ENCODE measurements at regions not wholly inside any gene's neighbourhood (a gene's known extent, or its start where the extent isn't known, plus 50 kb on each side); places are given as distances from the start of the nearest gene placed in this dataset.
"Not testable (repeated sequence)": the region's sequence is repeated elsewhere in the genome, so short reads cannot be mapped to it uniquely, and the experiment has no call there.

DNA sequence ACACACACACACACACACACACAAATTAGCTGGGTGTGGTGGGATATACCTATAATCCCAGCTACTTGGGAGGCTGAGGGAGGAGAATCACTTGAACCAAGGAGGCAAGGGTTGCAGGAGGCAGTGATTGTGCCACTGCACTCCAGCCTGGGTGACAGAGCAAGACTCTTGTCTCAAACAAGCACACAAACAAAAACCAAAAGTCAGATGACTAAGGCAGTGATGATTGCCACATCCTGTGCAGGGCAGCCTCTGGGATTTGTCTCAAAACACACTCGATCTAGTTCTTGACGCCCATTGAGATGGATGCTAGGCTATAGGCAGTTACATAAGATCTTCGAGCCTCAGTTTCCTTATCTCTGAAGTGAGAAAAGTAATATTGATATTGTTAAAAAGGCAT, 183.1 kb upstream of the NOTCH2NLA start:
- not testable (repeated sequence) for DNase-seq (ENCODE audit: low read depth)

DNA sequence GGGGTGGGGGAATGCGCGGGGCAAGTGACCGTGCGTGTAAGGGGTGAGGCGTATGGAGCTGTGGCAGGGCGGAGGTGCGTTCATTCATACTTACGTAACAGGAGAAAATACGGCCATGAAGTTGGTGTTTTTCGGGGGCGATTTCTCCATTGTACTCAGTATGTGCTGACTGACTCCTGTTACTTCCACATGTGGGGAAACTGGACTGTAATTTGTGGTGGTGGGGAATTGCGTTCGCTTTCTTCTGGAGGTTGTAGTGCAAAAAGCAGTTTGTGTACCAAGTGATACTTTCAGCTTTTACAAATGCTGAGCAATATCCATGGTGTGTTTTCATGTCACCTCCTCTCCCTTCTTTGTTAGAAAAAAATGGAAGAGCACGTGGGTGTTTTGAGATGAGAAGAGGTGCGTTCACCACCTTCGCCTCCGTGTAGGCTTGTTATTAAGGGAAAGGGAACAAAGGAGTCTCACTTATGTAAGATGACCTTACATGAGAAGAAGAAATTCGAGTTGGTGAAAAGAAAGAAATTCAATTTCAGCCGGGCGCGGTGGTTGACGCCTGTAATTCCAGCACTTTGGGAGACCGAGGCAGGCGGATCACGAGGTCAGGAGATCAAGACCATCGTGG, 181.1 kb upstream of the NOTCH2NLA start:
- not testable (repeated sequence) for DNase-seq (ENCODE audit: low read depth)

DNA sequence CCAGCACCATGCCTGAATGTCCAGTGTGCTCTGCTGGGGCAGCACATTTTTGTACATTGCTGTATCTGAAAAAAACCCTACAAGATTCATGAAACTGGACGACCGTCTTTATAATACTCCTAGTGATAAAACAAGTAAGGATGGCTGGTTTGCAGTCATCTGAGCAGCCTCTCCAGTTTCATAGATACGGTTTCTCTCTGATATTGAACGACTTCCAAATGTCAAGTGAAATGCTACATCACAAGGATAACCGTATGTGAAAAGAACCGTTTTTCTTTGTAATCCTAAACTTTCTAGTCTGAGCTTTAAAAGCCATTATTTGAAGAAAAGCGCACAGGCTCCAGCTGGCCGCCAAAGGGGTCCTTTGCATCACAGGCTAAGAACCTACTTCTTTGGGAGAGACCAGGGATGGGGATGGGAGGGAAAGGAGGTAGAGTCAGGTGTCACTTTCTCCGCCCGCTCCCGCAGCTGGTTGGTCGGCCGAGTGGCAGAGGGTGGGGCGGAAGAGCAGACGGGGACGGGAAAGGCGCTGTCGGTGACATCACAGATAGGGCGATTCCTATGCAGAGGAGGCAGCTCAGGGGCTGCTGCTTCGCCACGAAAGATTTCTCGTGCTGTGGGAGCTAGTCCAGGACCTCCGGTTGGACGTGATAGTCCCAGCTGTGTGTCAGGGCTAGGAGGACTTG, 180.4 kb upstream of the NOTCH2NLA start:
- DNase-seq (ENCODE audit: low read depth) = not testable (repeated sequence)

DNA sequence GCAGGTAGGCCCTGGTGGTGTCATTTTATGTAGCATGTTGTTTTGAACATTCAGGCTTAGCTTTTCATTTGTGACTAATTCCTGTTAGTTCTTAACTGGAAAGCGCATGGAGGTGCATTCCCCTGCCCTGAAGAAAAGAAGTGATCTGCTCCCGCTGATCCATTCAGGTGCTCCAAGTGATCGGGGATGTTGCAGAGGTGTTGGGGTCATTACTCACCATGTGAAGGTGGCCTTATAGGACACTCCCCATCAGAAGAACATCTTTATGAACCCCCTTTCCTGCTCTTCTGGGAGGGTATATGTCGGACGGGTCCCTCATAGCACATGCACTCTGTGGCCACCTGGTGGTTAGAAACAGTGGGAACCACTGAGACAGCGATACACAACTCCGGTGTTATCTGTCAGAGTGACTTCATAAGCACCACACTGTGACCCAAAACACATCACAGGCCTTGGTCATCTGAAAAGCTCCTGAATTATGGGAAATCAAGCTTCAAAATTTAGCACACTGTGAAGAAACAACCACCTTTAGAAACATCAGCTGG, 172.5 kb upstream of the NOTCH2NLA start:
- DNase-seq (ENCODE audit: low read depth) = not testable (repeated sequence)

DNA sequence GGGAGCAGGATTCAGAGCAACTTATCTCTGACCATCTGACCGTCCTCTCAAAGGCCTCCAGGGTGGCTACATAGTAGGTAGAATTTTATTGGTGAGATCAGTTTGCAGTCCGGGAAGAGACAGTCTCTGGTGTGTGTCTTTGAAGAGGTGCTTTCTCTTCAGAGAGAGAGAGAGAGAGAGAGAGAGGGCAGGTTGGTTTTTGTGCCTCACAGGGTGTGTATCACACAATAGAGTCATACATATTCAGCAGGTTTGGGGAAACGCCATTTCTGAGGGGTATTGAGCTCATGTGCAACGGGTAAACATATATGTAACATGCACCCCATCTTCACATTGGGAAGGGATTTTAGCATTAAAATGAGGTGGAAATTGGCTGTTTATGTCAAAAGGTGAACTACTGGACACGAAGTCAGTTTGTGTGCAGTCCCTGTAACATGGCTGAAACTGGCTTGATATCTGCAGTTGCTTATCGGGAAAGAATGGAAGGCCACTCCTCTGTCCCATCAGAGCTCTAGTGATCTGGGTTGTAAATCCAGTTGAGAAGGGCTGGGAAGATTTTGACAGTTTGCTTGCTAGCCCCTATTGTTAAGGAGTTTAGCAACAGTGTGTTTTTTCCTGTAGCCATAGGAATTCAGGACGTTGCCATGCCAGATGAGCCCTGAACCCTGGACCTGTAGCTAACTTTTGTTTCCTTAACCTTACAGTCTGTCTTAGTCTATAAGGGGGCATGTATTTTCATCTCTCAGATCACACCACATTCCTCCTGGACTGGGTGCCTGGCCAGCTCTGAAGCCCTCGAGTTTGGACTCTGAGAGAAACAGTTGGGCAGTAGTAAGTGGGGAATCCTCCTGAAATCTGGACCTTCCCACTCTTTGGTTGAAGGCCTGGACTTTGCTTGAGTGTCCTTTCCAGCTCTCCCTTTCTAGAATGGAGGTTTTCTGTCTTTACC, 171.6 kb upstream of the NOTCH2NLA start:
- not testable (repeated sequence) for DNase-seq (ENCODE audit: low read depth)

DNA sequence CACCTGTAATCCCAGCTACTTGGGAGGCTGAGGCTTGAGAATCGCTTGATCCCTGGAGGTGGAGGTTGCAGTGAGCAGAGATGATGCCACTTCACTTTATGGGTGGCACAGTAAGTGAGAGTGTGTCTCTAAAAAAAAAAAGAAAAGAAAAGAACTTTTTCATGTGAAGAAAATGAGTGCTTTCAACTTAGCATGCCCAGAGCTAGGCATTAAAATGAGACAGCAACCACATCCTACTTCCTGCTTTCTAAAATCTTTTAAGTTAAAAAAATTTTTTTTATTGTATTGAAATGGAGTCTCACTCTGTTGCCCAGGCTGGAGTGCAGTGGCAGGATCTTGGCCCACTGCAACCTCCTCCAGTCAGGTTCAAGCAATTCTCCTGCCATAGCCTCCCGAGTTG, 170.4 kb upstream of the NOTCH2NLA start:
- DNase-seq (ENCODE audit: low read depth) = not testable (repeated sequence)

DNA sequence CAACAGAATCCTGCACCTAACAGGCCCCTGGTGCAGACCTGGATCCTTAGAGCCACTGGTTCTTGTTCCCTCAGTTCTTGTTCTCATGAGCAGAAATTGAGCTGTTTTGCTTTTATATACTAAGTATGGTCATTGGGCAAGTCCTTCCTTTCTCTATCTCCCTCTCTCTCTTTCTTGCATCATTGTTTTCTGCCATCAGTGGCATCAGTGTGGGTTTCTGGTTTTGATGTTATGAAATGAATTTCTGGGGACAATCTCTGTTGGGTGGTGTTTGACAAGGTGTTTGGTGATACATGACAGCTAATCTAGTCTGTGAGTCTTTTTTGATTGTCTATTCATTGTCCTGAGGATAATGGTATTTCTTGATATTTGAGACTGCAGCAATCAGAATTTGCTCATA, 168.0 kb upstream of the NOTCH2NLA start:
- not testable (repeated sequence) for DNase-seq (ENCODE audit: low read depth)

DNA sequence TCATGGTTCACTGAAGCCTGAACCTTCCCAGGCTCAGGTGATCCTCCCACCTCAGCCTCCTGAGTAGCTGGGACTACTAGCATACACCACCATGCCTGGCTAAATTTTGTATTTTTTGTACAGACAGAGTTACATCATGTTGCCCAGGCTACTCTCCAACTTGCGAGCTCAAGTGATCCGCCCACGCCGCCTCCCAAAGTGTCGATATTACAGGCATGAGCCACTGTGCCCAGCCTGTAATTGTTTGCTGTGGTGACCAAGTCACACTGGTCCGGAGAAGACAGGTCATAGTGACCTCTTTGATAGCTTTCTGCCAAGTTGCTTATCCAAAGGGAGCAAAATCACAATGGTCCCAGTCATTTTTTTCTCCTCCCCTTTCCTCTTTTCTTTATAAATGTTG, 167.4 kb upstream of the NOTCH2NLA start:
- not testable (repeated sequence) for DNase-seq (ENCODE audit: low read depth)

DNA sequence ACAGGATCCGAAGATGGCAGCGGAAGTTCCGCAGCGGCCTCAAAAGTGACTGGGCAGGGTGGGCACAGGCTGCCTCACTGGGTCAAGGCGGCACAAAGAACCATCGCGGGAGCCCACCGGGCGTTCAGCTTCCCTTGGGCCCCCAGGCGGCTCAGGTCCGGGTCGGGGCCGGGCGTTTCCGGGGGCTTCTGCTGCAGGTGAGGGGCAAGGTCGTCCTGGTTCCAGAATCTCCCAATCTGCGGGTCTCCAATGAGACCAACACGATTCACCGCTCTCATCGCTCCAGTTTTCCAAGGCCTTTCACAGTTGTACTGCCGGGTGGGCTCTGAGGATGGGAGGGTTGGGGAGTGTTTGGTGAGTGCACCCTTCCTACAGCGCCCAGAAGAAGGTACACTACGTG, 165.0 kb upstream of the NOTCH2NLA start:
- not testable (repeated sequence) for DNase-seq (ENCODE audit: low read depth)

DNA sequence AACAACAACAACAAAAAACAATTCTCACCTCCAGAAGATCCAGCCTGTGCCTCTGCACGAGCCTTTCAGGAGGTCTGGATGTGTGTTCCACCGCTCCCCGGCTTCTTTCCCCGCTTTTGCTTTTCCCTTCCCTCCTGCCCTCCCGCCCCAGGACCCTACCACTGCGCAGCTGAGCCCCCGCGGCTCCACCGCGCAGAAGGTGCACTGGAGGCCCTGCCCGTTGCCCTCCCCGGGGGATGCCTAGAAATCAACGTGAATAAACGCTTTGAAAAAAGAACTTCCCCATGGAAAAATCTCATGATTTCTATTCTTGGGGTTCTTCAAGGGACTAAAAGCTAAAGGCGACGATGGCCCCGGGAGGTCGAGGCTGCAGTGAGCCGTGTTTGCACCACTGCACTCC, 164.3 kb upstream of the NOTCH2NLA start:
- DNase-seq (ENCODE audit: low read depth) = not testable (repeated sequence)

DNA sequence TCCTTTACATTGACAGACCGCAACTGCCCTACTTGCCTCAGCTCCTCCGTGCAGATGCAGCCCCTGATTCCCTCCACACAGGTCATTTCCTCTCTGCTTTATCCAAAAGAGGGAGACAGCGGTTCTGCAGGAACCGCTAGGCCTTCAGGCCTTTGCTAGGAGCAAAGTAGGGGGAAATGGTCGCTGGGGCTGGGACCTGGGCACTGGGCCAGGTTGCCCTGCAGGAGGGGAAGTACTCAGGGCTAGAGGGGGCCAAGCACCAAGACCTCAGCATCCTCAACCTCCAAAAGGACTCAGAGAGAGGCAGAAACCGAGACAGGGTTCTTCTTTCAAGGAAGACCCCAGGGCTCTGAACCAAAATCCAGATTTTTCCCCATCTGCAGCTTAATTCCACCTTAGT, 160.4 kb upstream of the NOTCH2NLA start:
- not testable (repeated sequence) for DNase-seq (ENCODE audit: low read depth)

DNA sequence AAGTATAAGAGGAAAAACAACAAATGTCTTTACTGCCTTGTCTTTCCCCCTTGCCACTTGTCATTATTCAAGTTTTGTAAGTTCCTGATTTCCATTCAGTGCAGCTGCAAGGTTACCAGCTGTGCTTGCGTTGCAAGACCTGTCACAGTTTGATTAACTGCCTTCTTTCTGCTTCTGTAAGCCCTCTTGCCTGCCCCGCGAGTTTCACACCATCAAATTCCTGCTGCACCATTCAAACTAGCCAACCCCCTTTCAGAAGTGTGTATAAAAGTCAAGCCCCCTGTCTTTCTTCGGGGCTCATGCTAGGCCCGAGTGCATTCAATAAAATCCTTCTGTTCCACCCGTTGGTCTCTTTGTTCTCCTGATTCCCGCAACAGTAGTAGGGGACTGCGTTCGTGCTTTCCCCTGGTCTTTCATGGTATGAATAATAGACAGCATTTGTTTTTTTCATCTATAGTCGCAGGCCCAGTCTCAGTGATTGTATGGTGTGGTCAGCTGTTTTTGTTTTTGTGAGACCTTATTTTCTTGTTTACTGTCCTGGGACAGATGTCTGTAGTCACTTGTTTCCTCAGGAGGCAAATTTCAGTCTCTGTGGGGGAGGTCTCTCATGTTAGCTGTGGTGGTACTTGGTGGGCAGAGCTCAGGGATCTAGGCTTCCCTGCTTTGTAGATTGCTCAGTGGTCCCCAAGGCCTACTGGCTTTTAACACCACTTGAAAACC, 159.1 kb upstream of the NOTCH2NLA start:
- not testable (repeated sequence) for DNase-seq (ENCODE audit: low read depth)

DNA sequence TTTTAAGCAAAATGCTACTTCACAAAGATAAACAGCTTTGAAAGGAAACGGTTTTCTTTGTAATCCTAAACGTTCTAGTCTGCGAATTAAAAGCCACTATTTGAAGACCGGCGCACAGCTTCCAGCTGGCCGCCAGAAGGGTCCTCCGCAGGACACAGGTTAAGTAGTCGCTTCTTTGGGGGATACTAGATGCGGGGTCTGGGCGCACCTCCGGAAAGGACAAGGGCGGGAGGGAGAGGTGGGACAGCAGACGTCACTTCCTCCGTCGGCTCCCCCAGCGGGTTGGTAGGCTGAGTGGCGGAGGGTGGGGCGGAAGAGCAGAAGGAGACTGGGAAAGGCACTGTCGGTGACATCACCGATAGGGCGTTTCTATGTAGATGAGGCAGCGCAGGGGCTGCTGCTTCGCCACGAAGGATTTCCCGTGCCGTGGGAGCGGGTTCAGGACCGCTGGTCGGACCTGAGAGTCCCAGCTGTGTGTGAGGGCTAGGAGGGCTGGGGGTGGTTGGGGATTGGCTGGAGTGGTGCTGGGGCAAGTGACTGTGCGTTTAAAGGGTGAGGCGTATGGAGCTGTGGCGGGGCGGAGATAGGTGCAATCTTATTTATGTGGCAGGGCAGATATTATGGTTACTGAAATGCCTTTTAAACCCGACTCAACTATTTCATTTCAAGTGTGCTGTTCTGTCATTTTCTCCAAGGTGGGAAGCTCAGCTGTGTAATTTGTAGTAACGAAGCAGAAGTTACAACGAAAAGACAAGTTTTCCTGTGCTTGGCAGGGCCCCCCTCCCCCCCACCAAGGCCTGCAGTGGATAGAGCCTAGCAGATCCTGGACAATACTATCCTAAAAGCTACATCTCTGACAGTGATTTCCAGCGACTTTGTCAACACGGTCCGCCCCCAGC, 158.3 kb upstream of the NOTCH2NLA start:
- DNase-seq (ENCODE audit: low read depth) = peak; percentile 86

DNA sequence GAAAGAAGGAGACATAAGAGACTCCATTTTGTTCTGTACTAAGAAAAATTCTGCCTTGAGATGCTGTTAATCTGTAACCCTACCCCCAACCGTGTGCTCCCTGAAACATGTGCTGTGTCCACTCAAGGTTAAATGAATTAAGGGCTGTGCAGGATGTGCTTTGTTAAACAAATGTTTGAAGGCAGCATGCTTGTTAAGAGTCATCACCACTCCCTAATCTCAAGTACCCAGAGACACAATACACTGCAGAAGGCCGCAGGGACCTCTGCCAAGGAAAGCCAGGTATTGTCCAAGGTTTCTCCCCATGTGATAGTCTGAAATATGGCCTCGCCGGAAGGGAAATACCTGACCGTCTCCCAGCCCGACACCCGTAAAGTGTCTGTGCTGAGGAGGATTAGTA, 152.4 kb upstream of the NOTCH2NLA start:
- DNase-seq (ENCODE audit: low read depth) = not testable (repeated sequence)

DNA sequence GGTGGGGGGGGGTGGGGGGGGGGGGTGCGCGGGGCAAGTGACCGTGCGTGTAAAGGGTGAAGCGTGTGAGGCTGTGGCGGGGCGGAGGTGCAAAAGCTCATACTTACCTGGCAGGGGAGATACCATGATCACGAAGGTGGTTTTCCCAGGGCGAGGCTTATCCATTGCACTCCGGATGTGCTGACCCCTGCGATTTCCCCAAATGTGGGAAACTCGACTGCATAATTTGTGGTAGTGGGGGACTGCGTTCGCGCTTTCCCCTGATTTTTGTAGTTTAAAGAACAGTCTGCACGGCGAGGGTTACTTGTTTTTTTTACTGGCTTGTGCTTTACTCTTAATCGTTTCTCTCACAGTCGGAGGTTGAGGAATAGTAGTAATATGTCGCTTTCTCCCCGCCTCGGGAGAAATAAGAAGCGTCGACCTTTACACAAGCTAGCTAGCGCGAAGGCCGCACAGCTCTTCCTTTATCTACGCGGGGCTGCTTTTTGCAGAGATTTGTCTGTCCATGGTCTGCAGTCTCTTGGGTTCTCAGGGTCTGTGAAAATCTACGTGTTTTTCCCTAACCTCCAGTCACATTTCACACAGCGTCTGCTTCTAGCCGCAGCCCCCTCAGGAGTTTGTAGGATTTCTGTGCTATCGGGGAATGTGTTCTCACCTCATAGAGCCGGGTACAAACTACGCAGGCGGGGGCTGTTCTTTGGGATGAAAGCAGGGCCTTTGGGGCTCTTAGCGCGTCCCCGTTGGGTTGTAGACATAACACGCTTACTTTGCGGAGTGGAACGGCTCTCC, 148.1 kb upstream of the NOTCH2NLA start:
- DNase-seq (ENCODE audit: low read depth) = peak; percentile 87

DNA sequence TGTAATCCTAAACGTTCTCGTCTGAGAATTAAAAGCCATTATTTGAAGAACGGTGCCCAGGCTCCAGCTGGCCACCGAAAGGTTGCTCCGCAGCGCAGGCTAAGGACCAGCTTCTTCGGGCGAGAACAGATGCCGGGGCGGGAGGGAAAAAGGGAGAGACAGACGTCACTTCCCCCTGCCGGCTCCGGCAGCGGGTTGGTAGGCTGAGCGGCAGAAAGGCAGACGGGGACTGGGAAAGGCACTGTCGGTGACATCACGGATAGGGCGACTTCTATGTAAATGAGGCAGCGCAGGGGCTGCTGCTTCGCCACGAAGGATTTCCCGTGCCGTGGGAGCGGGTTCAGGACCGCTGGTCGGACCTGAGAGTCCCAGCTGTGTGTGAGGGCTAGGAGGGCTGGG, 147.5 kb upstream of the NOTCH2NLA start:
- DNase-seq (ENCODE audit: low read depth) = peak; percentile 67

DNA sequence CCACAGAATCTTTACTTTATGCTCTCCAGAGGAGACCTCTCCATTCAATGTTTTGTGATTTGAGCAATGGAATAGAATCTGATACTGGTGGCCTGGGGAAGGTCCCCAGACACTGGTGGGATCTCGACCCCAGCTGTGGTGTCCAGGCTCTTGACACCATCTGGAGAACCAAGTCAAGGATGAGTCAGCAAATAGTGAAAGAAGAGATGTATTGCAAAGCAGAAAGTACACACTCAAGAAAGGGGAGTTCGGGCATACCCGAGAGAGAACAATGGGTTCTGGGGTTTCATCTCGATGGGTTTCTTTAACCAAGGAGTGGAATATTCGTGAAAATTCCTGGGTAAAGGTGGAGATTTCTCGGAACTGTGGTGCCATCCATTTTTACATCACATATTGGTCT, 146.3 kb upstream of the NOTCH2NLA start:
- DNase-seq (ENCODE audit: low read depth) = not testable (repeated sequence)

DNA sequence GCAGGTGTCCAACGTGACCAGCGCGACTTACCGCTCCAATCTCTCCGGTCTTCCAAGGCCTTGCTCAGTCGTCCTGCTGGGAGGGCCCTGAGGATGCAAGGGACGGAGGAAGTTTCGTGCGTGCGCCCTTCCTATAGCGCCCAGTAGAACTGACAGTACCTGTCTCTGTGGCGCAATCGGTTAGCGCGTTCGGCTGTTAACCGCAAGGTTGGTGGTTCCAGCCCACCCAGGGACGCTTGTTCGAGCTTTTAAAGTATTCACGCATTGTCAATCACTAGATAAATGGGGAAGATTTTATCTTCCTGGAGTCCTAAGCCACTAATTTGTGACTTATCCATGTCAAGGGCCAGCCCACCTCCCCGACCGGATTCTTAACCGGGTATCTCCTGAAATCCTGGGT, 141.1 kb upstream of the NOTCH2NLA start:
- not testable (repeated sequence) for DNase-seq (ENCODE audit: low read depth)

DNA sequence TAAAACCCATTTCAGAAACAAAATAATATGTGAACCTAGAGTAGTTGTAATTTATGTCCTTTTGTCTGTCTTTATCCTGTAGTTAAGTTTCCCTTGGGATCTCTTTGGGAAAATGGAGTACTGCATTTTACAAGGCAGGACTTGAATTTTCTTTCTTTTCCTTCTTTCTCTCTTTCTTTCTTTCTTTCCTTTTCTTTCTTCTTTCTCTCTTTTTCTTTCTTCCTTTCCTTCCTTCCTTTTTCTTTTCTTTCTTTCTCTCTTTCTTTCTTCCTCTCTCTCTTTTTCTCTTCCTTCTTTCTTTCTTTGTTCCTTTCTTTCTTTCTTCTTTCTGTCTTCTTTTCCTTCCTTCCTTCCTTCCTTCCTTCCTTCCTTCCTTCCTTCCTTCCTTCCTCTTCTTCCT, 126.6 kb upstream of the NOTCH2NLA start:
- DNase-seq (ENCODE audit: low read depth) = not testable (repeated sequence)
